Transverse colon (tissue), 4 donors: ENCODE measurements at regions not wholly inside any gene's neighbourhood (a gene's known extent, or its start where the extent isn't known, plus 50 kb on each side); places are given as distances from the start of the nearest gene placed in this dataset.

Experiments used
- CTCF ChIP-seq, 5 experiments: fragments of 200-600 bp in 3 of 5; fragments of 450-650 bp in 2 of 5; sonication (generic) in 3 of 5; IDR thresholded peaks; 1 replicate in 2 of 5; 2 replicates in 3 of 5; pipeline ENCODE4 v1.5.1; 2016 to 2017; ENCODE audit warnings: antibody characterized with exemption in 5 of 5, inconsistent platforms in 3 of 5, mild to moderate bottlenecking in 2 of 5, moderate library complexity in 1 of 5
- POLR2AphosphoS5 ChIP-seq, 3 donors: sonication (generic); formaldehyde crosslinking; IDR thresholded peaks; one replicate each; pipeline ENCODE4 v1.6.1; 2016; ENCODE audit warnings: antibody characterized with exemption in 3 of 3

GRCh38 chr2:122707224-122707824, 951.9 kb downstream of the TSN start:
- TF ChIP-seq CTCF (IDR thresholded peaks at IDR 0.05): no peak
- no peak for TF ChIP-seq POLR2AphosphoS5 (IDR thresholded peaks at IDR 0.05)
